Right atrium auricular region (tissue), 2 donors: ENCODE measurements at regions not wholly inside any gene's neighbourhood (a gene's known extent, or its start where the extent isn't known, plus 50 kb on each side); places are given as distances from the start of the nearest gene placed in this dataset.

ENCODE experiments used
- DNase-seq: peaks from one replicate; pipeline ENCODE4 v3.0.0-alpha.2; 2019; ENCODE audit warnings: low spot score
- H3K27ac ChIP-seq, 2 donors: fragments of 200-600 bp; sonication (generic); 1 replicate in 1 of 2; 2 replicates in 1 of 2; pipeline ENCODE4 v1.5.1; 2016 to 2019
- H3K27me3 ChIP-seq, 2 donors: fragments of 200-600 bp; sonication (generic); one replicate each; pipeline versions ENCODE4 v1.5.1 to v1.6.0; 2017 to 2019
- H3K36me3 ChIP-seq: fragments of 200-600 bp; sonication (generic); one replicate; pipeline ENCODE4 v1.5.1; 2016
- H3K4me1 ChIP-seq, 2 donors: fragments of 200-600 bp; sonication (generic); one replicate each; pipeline versions ENCODE4 v1.5.1 to v1.6.0; 2017 to 2019
- H3K4me3 ChIP-seq, 2 donors: fragments of 200-600 bp; sonication (generic); 1 replicate in 1 of 2; 2 replicates in 1 of 2; pipeline ENCODE4 v1.5.1; 2017 to 2019; ENCODE audit warnings: mild to moderate bottlenecking in 1 of 2, moderate library complexity in 1 of 2
- H3K9me3 ChIP-seq, 2 donors: fragments of 200-600 bp; sonication (generic); one replicate each; pipeline ENCODE4 v1.5.1; 2019
- CTCF ChIP-seq, 2 donors: fragments of 200-600 bp; sonication (generic); IDR thresholded peaks; one replicate each; pipeline ENCODE4 v1.5.1; 2019; ENCODE audit warnings: antibody characterized with exemption in 2 of 2
- microRNA-seq, 2 donors: library from miRNA; unstranded; fragments of <30 nt; microRNA quantifications; one replicate each; pipeline ENCODE4, GENCODE V29; 2016 to 2017; ENCODE audit warnings: borderline number of aligned reads in 2 of 2, borderline replicate concordance in 1 of 2

GRCh38 chr6:33856655-33857054, 52.9 kb upstream of the MLN start:
- Histone ChIP-seq H3K27ac (no peak overlapping the region), H3K36me3 (no peaks in the 10 kb centered on the region), H3K4me1 (no peaks in the 10 kb centered on the region), H3K4me3 (no peak overlapping the region), H3K9me3 (no peaks in the 10 kb centered on the region), H3K27me3 (no peaks in the 10 kb centered on the region)
- DNase-seq, result no peak
- no peak for TF ChIP-seq CTCF (IDR thresholded peaks at IDR 0.05)

DNA sequence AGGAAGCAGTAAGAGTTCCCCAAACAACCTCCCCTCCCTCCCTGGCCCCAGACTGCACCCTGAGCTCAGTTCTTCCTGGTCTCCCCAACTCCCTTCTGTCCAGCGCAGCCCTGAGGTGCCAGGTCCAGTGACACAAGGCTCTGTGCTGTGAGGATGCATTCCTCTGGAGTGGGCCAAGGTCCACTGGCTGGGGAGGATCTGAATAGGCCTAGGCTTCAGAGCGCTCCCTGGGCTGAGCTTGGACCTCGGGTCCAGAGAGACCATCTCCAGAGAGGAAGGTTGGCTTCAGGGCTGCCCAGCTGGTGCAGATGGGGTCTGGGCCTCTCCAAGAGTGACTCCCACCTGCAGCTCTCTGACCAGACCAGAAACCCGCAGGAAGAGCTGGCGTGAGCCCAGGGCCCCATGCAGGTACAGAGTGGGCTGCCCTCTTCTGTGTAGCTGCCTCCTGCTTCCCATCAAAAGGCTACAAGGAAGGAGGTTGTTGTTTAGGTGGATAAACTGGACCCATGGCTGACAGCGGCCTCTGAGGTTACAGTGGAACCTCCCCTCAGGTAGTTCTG, 52.3 kb upstream of the MLN start:
- H3K27me3 ChIP-seq, result no peaks in the 10 kb centered on the region

DNA sequence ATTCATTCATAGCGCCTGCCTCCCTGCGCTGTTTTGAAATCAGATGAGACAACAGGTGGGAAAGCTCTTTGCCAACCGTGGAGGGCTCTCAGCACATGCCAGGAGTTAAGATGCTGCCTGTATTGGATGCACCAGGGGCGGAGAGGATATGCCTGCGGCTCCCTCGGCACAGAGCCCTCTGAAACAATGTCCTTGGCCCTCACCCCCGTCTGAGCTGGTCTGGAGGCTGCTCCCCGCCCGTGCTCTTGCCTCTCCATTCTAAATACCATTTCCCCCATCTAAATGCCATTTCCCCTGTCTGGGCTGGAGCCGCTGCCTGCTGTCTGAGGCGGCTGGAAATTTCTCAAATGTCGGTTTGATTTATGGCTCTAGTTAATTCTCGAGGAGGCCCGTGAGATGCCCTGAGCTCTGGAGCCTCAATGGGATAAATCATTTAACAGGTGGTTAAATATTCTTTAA, 50.8 kb upstream of the MLN start:
- H3K36me3 ChIP-seq, result no peaks in the 10 kb centered on the region
- no peak for DNase-seq
- no peak overlapping the region for H3K4me3 ChIP-seq
- H3K27me3 ChIP-seq, result no peaks in the 10 kb centered on the region
- H3K27ac ChIP-seq, result no peak overlapping the region
- no peak for TF ChIP-seq CTCF (IDR thresholded peaks at IDR 0.05)
- H3K4me1 ChIP-seq, result no peaks in the 10 kb centered on the region
- H3K9me3 ChIP-seq, result no peaks in the 10 kb centered on the region

More for the DNA sequence above, 52.3 kb upstream of the MLN start:
- no peak overlapping the region for H3K27ac ChIP-seq
- H3K4me1 ChIP-seq, result no peaks in the 10 kb centered on the region
- no peak for DNase-seq
- no peaks in the 10 kb centered on the region for H3K9me3 ChIP-seq
- no peaks in the 10 kb centered on the region for H3K36me3 ChIP-seq
- TF ChIP-seq CTCF (IDR thresholded peaks at IDR 0.05), result no peak
- H3K4me3 ChIP-seq, result no peak overlapping the region

- Histone ChIP-seq H3K4me3 (no peak overlapping the region), H3K36me3 (no peaks in the 10 kb centered on the region), H3K27ac (no peak overlapping the region), H3K9me3 (no peaks in the 10 kb centered on the region), H3K4me1 (no peaks in the 10 kb centered on the region), H3K27me3 (no peaks in the 10 kb centered on the region)
- DNase-seq, result no peak
- no peak for TF ChIP-seq CTCF (IDR thresholded peaks at IDR 0.05)
These were observed 49.9 kb upstream of the MLN start for GRCh38 chr6:33853736-33854135.

Small RNAs in the stretch of these regions (microRNA-seq; reads per million reads assigned to microRNA genes)
- gene MIR7159, result 0 reads per million in 2 donors
